ENCODE measurements at regions not wholly inside any gene's neighbourhood (a gene's known extent, or its start where the extent isn't known, plus 50 kb on each side); places are given as distances from the start of the nearest gene placed in this dataset.

DNA sequence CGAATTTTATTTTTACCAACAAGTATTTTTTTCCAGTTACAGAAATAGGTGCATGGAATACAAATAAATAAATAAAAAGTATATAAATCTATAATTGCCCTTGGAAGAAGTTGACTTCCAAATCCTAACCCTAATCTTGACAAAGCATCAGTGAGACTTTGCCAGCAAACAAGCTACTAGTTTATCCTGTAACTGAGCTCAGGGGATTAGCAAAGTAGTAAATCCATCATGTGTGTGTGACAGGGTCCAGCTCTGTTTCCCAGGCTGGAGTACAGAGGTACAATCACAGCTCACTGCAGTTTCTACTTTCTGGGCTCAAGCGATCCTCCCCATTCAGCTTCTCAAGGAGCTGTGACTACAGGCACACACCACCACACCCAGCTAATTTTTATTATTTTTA lies 948.0 kb upstream of the CNTNAP5 start:
- DNase-seq = no peak

DNA sequence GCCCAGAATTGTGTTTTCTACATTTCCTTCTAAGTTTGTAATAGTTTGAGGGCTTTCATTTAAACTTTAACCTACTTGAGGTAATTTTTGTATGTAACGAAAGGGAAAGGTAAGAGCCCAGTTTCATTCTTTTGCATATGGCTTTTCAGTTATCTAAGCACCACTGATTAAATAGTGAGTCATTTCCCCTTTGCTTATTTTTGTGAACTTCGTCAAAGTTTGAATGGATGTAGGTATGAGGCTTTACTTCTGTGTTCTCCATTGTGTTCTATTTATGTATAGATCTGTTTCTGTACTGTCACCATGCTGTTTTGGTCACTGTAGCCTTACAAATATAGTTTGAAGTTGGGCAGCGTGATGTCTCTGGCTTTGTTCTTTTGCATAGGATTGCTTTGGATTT lies 944.8 kb upstream of the CNTNAP5 start:
- DNase-seq = no peak

DNA sequence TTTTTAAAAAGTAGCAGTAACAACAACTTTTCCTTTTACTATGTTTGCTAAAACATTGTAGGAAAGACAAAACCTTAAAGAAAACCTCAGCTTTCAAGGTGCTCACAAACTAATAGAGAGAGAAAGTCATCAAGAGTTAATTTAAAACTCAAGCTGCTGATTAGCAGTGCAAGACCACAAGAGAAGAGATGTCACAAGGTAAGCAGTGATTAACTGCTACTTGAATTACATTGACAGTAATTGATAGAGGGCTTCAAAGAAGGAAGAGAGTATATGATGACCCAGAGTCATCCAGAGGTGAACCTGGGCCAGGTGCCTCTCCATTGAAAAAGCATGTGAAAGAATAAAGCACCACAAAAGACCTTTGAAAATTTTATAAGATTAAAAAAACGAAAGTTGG lies 939.6 kb upstream of the CNTNAP5 start:
- DNase-seq = no peak

DNA sequence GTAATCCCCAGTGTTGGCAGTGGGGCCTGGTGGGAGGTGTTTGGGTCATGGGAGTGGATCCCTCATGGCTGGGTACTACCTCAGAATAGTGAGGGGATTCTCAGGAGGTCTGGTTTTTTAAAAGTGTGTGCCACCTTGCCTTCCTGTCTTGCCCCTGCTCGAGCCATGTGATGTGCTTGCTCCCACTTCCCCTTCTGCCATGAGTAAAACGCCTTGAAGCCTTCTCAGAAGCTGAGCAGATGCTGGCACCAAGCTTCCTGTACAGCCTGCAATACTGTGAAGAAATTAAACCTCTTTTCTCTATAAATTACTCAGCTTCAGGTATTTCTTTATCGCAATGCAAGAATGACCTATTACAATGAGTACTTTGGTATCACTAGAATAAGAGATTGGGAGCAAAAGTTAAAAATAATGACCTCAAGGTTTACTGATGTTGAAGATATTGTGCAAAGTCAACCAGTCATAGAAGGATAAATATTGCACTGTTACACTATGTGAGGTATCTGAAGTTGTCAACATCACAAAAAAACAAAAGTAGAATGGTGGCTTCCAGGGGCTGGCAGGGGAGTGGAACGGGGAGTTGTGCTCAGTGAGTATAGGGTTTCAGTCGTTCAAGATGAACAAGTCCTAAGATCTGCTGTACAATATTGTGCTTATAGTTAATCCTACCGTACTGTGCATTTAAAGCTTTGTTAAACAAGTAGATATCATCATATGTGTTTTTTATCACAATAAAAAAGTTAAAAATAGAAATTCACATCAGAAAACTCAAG lies 938.3 kb upstream of the CNTNAP5 start:
- no peak for DNase-seq

DNA sequence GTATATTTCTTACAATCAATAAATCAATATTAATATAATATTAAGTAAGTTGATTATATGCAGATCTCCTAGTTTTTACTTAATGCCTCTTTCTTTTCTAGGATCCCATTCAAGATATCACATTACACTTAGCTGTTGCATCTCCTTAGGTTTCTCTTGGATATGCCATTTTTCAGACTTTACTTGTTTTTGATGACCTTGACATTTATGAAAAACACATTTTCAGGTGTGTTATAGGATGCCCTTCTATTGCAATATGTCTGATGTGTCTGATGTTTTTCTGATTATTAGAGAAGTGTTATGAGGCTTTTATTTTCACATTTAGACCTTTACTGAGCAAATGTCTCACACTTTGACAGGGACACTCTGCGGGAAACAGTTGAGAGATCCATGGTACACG lies 933.6 kb upstream of the CNTNAP5 start:
- no peak for DNase-seq

DNA sequence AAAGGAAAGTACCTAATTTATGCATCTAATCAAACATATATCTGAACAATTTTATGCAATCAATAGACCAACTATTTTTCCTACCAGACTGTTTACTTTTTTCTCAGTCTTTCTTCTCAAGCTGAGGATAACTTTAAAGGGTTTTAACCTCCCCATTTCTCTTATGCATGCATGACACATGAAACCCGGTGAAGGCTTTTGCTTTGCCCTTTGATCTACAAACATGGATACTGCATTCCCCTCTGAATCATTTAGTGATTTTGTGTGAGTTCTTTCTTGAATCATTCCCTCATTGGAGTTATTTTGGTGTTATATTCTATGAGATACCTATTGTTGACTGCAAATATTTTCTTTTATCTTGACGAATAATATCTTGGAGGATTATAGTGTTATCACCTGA lies 931.9 kb upstream of the CNTNAP5 start:
- DNase-seq = no peak

DNA sequence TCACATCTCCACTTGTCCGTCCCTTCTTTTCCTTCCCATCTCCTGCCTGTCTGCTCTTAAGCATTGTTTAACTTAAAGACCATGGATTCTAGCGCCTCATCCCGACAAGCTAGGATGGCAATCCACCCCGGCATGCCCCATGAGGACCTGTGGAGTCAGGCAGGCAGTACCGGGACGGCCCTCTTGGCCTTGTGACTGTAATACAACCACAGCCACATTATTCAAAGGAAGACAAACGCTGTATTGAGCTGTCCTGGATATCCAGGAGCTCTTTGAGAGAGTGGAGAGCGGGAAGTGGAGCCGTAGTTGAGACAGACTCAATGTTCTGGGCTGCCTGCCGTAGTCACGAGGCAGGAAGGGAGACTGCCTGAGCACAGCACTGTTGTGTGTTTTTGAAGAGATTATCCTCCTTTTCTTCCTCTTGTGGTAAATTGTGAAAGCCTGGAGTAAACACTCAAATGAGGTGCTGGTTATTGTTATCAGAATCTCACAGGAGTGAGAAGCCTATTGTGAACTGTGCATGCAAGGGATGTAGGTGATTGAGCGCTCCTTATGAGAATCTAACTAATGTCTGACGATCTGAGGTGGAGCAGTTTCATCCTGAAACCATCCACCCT lies 929.8 kb upstream of the CNTNAP5 start:
- DNase-seq = no peak

DNA sequence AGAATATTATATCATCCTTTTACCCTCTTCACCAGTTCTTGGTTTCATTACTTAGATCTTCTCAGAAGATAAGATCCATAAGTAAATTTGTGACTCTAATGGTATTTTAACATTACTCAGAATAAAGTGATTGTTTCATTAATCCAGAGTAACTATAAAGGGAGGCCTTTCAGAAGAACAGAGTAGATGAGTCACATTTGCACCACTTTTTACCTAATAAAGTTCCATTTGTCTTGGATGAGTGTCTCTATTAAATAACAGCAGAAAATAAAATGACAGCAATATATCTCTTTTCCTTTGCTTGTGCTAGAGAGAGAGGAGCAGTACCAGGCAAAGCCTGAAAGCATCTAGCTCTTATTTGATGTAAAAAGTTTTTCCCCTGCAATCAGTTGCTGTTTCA lies 926.5 kb upstream of the CNTNAP5 start:
- no peak for DNase-seq

DNA sequence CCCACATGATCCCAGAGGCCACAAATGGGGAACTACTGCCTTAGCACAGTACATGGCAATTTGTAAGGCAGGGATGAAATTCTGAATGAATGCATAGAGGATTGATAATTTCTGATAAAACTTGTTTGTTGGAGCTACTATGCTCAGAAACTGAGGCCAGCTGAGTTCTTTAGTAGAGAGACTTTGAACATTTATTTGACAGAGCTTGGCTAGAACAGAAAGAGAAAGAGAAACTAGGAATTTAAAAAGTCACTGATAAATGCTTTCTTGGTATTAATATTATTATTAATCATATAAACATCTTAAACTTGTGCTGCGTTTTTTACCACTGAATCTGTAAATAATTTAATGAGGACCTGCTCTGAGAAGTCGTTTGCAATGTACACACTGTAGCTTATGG lies 923.7 kb upstream of the CNTNAP5 start:
- DNase-seq = no peak

DNA sequence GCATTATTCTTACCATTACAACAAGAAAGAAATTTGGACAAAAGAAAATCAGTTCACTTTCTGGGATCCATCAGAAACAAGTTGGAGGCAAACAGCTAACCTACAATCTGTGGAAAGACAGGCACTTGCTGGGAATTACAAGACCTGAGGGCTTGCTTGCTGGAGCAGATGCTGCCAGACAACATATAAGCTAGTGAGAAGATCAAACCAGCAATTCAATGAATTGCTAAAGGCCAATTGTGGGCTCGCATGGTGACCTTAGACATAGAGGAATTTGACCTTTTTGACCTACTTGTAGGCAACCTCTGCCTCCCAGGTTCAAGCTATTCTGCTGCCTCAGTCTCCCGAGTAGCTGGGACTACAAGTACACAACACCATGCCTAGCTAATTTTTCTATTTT lies 921.2 kb upstream of the CNTNAP5 start:
- no peak for DNase-seq

DNA sequence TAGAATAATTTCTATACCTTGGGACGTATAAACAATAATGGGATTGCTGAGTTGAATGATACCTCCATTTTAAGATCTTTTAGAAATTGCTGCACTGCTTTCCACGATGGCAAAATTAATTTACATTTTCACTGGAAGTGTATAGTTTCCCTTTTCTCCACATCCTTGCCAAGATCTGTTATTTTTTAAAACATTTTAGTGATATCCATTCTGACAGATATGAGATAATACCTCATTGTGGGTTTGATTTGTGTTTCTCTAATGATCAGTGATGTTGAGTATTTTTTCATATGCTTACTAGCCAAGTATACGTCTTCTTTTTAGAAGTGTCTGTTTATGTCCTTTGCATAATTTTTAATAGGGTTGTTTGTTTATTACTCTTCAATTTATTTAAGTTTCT lies 908.5 kb upstream of the CNTNAP5 start:
- no peak for DNase-seq

DNA sequence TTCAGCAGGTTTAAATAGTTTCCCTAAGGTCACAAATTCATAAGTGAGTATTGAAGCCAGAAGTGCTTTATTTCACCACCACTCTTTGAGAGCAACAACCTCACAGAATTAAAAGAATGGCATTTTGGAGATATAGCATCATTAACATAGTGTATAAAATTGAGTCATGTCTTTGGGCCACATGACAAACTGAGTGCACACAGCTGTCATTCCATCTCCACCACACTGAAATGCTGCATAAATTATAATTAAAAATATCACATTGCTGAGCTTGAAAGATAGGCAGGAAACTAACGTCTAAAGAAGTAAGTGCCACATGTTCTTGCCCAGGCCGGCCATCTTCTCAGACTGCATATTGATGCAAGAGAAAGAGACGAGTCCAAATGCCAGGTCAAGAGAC lies 897.9 kb upstream of the CNTNAP5 start:
- no peak for DNase-seq

DNA sequence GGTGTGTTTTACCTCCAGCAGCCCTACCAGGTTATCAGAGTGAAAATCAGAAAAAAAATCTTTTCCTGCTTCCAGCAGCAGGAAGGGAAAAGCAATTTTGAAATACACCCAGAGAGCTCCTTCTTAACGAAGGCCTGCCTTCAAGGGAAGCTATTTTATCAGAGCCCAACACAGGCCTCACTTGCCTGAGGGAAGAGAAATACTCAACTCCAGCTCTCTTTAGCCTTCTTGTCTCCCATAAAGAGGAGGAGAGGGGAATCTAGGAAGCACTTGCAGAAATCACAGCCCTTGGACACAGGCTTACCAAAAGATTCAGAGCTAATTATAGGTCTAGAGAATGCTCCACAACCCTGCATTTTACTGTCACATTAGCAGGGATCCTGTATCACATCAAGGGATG lies 896.1 kb upstream of the CNTNAP5 start:
- DNase-seq = no peak

DNA sequence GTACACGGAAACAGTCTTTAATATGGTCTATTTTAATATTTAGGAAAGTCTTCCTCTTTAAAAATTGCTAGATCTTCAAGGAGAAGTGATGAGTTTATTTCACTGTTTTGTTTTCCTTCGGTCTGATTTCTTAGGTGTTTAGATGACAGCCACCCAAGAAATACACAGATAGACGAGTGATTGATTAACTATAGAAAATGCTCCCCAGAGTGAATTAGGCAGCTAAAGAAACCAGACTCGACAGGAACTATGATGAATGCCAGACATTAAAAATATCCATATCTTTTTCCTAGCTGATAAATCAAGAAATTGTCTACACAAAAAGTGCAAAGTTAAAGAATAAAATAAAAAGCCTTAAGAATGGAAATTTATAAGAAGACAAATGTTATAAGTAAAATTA lies 888.7 kb upstream of the CNTNAP5 start:
- DNase-seq = no peak

DNA sequence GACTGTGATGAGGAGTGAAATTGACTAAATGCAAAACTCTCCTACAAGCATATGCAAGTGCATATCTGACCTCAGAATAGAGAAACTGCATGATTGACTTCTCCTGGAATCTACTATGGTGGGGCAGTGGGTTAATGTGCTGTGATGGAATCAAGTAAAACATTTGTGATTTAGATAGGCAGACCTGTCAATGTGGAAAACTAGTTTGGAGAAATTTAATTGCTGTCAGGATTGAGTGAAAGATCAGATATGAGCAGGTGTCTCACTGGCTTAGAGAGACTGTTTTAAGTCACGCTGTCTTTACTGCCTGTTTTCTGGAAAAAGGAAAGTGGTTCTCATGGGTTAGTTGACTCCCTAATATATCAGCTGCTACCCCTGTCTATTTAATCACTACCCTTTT lies 881.0 kb upstream of the CNTNAP5 start:
- DNase-seq = no peak

DNA sequence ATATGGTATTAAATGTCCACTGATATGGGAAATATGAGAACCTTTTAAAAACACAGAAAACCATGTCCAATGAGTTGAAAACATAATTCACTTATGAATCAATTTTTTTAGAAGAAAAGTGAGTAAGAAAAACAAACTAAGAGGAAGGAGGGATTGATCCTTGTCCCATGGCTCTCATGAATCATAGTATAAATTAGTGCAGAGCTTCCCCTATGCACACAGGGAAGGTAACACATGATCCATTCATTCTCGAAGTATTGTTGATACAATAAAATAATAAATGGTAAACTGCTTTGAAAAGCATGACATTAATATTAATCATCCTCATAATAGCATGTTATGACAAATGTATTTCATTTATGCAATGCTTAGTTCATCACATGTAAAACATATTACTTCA lies 872.0 kb upstream of the CNTNAP5 start:
- DNase-seq = no peak

DNA sequence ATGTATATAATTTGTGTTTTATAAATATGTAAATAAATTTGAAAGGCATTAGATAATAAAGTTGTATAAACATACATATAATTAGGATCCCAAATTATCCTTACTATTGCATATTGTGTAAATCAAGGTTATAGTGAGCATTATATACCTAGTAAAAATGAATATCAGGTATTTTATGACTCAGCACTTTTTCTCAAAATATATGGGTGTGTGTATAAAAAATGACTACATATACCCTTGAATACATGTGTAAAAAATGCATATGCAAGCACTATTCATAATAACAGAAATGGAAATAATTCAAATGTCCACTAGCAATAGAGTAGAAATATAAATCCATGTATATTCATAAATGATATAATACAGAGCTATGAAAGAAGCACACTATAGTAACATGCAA lies 870.9 kb upstream of the CNTNAP5 start:
- DNase-seq = no peak

DNA sequence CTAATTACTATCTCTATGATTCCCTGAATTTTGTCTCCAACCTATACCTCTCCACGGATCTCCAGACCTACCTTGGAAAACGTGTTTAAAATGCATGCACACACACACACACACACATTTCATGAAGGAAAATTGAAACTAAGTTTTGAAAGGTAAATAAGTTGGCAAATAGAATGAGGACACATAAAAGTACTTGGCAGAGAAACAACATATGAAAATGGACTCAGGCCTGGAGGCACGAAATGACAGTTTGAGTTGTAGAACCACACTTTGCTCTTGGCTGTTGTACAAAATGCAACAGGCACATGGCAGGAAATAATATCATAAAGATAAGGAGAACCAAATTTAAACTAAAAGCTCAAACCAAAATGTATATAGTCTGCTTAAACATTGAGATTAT lies 868.1 kb upstream of the CNTNAP5 start:
- DNase-seq = no peak

DNA sequence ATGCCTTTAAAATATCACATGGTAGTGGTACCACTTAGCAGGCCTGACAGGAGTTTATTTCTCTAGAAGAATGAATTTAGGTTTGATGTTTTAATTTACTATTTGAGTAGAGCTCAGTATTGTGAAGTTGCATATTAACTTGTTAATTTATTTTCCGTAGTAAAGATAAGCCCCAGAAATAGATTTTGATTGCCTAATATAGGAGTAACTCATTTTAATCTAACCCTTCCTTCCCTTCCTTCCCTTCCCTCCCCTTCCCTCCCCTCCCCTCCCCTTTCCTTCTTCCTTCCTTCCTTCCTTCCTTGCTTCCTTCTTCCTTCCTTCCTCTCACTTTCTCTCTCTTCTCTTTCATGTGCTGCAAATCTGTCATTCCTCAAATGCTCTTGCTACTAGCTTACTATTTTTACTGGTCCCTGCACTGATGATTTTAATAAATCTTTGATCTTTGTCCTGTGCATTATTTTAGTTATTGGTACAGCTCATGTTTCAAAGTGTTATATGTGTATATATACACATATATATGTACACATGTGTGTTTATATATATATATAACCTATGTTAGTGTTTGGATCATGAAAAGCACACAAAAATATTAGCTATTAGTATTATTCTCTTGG lies 862.6 kb upstream of the CNTNAP5 start:
- DNase-seq = no peak

DNA sequence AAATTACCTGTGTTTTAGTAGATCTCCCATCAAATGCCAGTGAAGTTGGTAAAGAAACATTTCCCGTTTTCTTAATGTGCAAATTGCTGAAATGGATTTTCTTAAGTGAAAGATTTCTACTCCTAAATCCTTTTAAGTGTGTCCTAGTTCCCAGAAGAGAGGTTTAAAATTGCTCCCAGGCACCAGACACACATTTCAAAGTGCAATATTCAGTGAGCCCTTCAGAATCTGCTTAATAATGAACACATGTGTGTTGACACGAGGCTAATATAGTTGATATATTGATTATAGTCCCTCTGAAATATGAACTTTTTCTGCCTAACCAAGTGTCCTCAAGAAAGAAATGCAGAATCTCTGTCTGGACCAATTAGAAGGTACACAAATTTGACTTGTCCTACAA lies 861.7 kb upstream of the CNTNAP5 start:
- no peak for DNase-seq

DNA sequence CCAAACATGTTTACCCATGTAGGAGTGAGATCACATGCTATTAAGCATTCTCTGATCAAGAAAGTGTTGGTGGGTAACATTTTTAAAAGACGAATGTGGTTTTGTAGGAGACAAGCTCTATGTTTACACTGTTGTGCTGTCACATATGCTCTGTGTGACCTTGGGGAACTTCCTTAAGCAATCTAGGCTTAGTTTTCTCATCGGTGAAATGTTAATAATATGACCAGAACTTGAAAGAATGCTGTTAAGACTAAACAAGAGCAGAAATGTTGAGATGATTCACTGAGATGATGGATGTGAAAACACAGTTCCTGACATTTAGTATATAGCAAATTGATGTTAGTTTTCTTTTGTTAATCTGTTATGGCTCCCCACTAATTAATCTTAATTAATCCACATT lies 860.9 kb upstream of the CNTNAP5 start:
- no peak for DNase-seq

DNA sequence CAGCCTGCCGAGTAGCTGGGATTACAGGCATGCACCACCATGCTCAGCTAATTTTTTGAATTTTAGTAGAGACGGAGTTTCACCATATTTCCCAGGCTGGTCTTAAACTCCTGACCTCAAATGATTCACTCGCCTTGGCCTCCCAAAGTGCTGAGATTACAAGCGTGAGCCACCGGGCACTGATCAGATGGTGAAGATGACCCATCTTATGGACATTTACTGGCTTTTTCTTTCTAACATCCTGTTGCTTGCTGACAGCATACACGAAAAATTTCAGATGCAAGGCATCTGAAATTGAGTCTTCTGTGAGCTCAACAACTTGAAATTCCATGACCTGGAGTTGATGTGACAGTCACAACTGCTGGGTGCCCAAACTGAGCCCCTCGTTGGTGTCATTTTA lies 859.5 kb upstream of the CNTNAP5 start:
- DNase-seq = no peak

DNA sequence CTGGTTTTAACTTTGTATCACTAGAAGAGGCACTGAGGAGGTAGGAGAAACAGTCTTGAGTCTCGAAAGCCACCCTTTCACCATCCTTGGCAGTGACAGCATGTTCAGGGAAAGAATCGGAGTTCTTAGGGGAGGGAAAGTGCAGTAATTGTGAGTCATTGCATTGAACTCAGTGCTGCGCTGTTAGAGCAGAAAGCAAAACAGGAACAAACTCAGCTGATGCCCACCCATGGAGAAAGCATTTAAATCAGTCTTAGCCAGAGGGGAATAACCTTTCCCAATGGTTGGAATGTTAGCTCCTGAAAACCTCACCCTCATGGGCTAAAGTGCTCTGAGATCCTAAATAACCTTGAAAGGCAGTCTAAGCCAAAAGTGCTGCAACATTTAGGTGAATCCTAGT lies 845.6 kb upstream of the CNTNAP5 start:
- DNase-seq = no peak

DNA sequence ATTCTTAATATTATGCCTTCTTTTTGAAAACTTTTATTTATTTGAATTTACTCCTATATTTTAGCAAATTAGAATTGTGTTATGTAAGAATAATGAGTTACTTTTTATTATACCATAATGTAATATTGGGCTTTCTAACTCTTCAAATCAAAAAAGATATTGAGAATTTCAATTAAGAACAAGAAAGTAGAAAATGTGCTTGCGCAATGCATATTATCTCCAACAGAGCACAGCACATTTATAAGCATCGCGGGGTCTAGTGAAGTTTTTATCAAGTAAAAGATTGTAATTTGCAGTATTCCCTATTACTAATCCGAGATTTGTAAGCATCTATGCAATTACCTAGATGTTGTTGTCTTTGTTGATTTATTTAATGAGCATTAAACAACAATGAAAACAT lies 829.1 kb upstream of the CNTNAP5 start:
- no peak for DNase-seq

DNA sequence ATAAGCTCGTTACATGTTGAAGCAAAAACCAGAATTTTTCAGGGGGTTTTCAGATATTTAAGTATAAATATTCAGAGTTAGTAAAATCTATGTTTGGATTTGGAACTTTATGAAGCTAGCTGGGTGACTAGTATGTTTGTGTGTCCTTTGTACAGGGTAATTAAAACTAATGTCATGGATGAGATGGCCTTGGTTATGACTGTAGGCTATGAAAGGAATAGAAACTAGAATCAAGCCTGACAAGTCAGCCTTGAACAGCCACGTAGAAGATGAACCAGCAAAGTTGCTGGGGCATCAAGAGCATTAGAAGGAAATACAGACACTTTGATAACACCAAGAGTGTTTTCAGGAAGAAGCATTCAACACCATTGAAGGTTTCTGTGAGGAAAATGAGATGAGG lies 825.1 kb upstream of the CNTNAP5 start:
- no peak for DNase-seq

All from AML-193 (cell line).